ENCODE measurements at regions not wholly inside any gene's neighbourhood (a gene's known extent, or its start where the extent isn't known, plus 50 kb on each side); places are given as distances from the start of the nearest gene placed in this dataset.

GRCh38 chr5:67287510-67288268 is 91.1 kb upstream of the CD180 start:
- no peak for ATAC-seq (ENCODE audit: insufficient number of reproducible peaks, low FRiP score, low read depth)
- no peak for TF ChIP-seq CTCF (IDR thresholded peaks at IDR 0.05)

GRCh38 chr5:67286006-67286405 is 89.4 kb upstream of the CD180 start:
- Histone ChIP-seq H3K27ac (no peak overlapping the region), H3K9me3 (no peaks in the 10 kb centered on the region), H3K4me1 (ENCODE audit: control insufficient read depth in 1 of 2, low read depth in 2 of 2) (peaks cover 15 to 45% of the 10 kb centered on the region in 2 donors), H3K27me3 (replicated peaks; ENCODE audit: insufficient read depth) (no peaks in the 10 kb centered on the region), H3K36me3 (no peaks in the 10 kb centered on the region), H3K4me3 (no peak overlapping the region)
- DNase-seq (ENCODE audit: low spot score) (no peak), ATAC-seq (ENCODE audit: insufficient number of reproducible peaks, low FRiP score, low read depth) (no peak)
- TF ChIP-seq CTCF (IDR thresholded peaks at IDR 0.05), result no peak

More at GRCh38 chr5:67287510-67288268, 91.1 kb upstream of the CD180 start:
- H3K27me3 ChIP-seq (replicated peaks; ENCODE audit: insufficient read depth), result no peaks in the 10 kb centered on the region
- H3K36me3 ChIP-seq, result no peaks in the 10 kb centered on the region
- no peaks in the 10 kb centered on the region for H3K9me3 ChIP-seq
- no peak for DNase-seq (ENCODE audit: low spot score)
- H3K27ac ChIP-seq, result no peak overlapping the region
- H3K4me3 ChIP-seq, result no peak overlapping the region
- peaks cover 15 to 45% of the 10 kb centered on the region in 2 donors for H3K4me1 ChIP-seq (ENCODE audit: control insufficient read depth in 1 of 2, low read depth in 2 of 2)

GRCh38 chr5:67283988-67284487 is 87.4 kb upstream of the CD180 start:
- Histone ChIP-seq H3K9me3 (no peaks in the 10 kb centered on the region), H3K27ac (peak overlapping the region in 1 of 2 donors; percentile 1), H3K36me3 (no peaks in the 10 kb centered on the region), H3K4me3 (no peak overlapping the region), H3K27me3 (replicated peaks; ENCODE audit: insufficient read depth) (no peaks in the 10 kb centered on the region), H3K4me1 (ENCODE audit: control insufficient read depth in 1 of 2, low read depth in 2 of 2) (peaks cover 9 to 30% of the 10 kb centered on the region in 2 donors)
- no peak for DNase-seq (ENCODE audit: low spot score)
- ATAC-seq (ENCODE audit: insufficient number of reproducible peaks, low FRiP score, low read depth), result no peak
- no peak for TF ChIP-seq CTCF (IDR thresholded peaks at IDR 0.05)

- Histone ChIP-seq H3K4me3 (no peak overlapping the region), H3K36me3 (no peaks in the 10 kb centered on the region), H3K27ac (no peak overlapping the region), H3K27me3 (replicated peaks; ENCODE audit: insufficient read depth) (no peaks in the 10 kb centered on the region), H3K4me1 (ENCODE audit: control insufficient read depth in 1 of 2, low read depth in 2 of 2) (peaks cover 9 to 24% of the 10 kb centered on the region in 2 donors), H3K9me3 (no peaks in the 10 kb centered on the region)
- ATAC-seq (ENCODE audit: insufficient number of reproducible peaks, low FRiP score, low read depth) (no peak), DNase-seq (ENCODE audit: low spot score) (no peak)
- no peak for TF ChIP-seq CTCF (IDR thresholded peaks at IDR 0.05)
Observed at GRCh38 chr5:67283275-67283987, 86.8 kb upstream of the CD180 start.

GRCh38 chr5:67281874-67282273 is 85.3 kb upstream of the CD180 start:
- no peak overlapping the region for H3K27ac ChIP-seq
- DNase-seq (ENCODE audit: low spot score) (no peak), ATAC-seq (ENCODE audit: insufficient number of reproducible peaks, low FRiP score, low read depth) (no peak)
- TF ChIP-seq CTCF (IDR thresholded peaks at IDR 0.05), result no peak
- H3K9me3 ChIP-seq, result no peaks in the 10 kb centered on the region
- no peaks in the 10 kb centered on the region for H3K27me3 ChIP-seq (replicated peaks; ENCODE audit: insufficient read depth)
- H3K4me3 ChIP-seq, result no peak overlapping the region
- H3K36me3 ChIP-seq, result no peaks in the 10 kb centered on the region
- peaks cover 0 to 13% of the 10 kb centered on the region in 2 donors for H3K4me1 ChIP-seq (ENCODE audit: control insufficient read depth in 1 of 2, low read depth in 2 of 2)
